Tibial nerve (tissue), 4 donors: ENCODE measurements at regions not wholly inside any gene's neighbourhood (a gene's known extent, or its start where the extent isn't known, plus 50 kb on each side); places are given as distances from the start of the nearest gene placed in this dataset.

Experiments used
- EP300 ChIP-seq, 2 donors: sonication (generic); formaldehyde crosslinking; IDR thresholded peaks; one replicate each; pipeline ENCODE4 v1.6.1; 2017; ENCODE audit warnings: antibody characterized with exemption in 2 of 2, mild to moderate bottlenecking in 1 of 2
- POLR2A ChIP-seq, 2 donors: fragments of 450-650 bp; IDR thresholded peaks; one replicate each; pipeline ENCODE4 v1.6.1; 2017; ENCODE audit warnings: antibody characterized with exemption in 2 of 2, mild to moderate bottlenecking in 2 of 2, moderate library complexity in 2 of 2
- TF ChIP-seq, protein P1 (sequence below), 5 experiments: fragments of 200-600 bp in 3 of 5; fragments of 450-650 bp in 2 of 5; sonication (generic) in 3 of 5; IDR thresholded peaks; one replicate each; pipeline ENCODE4 v1.5.1; 2016 to 2019; ENCODE audit warnings: antibody characterized with exemption in 5 of 5, mild to moderate bottlenecking in 3 of 5, moderate library complexity in 2 of 5

DNA sequence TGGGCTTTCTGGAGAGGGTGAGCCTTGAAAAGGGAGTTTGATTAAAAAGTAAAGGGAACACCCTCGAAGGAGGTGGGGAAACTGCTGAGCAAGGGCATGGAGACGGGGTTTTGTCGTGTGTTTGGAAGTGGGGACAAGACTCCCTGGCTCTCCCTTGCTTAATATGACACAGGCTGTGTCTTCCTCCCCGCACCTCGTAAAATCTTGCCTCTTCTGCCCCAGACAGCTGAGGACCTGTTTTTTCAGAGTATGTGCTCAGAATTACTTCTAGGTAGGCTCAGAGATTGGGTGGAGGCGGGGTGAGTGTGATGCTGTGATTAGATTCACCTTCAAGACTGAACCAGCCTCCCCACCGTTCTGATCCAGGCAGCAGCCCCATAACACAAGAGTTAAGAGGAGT, 244.4 kb upstream of the TLE3 start:
- TF ChIP-seq, protein P1, sequence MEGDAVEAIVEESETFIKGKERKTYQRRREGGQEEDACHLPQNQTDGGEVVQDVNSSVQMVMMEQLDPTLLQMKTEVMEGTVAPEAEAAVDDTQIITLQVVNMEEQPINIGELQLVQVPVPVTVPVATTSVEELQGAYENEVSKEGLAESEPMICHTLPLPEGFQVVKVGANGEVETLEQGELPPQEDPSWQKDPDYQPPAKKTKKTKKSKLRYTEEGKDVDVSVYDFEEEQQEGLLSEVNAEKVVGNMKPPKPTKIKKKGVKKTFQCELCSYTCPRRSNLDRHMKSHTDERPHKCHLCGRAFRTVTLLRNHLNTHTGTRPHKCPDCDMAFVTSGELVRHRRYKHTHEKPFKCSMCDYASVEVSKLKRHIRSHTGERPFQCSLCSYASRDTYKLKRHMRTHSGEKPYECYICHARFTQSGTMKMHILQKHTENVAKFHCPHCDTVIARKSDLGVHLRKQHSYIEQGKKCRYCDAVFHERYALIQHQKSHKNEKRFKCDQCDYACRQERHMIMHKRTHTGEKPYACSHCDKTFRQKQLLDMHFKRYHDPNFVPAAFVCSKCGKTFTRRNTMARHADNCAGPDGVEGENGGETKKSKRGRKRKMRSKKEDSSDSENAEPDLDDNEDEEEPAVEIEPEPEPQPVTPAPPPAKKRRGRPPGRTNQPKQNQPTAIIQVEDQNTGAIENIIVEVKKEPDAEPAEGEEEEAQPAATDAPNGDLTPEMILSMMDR (IDR thresholded peaks at IDR 0.05), result no peak
- TF ChIP-seq EP300 (IDR thresholded peaks at IDR 0.05), result no peak
- TF ChIP-seq POLR2A (IDR thresholded peaks at IDR 0.05), result no peak
